SK-N-SH treated with all-trans-retinoic acid at 6 μM for 48 hours (cell line): ENCODE measurements at regions not wholly inside any gene's neighbourhood (a gene's known extent, or its start where the extent isn't known, plus 50 kb on each side); places are given as distances from the start of the nearest gene placed in this dataset.

ENCODE experiments used
- ATAC-seq: fragments of 200-7000 bp; cut with Tn5 transposase; 3 replicates; pipeline ENCODE4 v1.9.1; 2020; ENCODE audit warnings: mild to moderate bottlenecking, moderate library complexity
- ARNTL ChIP-seq: fragments of 450-650 bp; formaldehyde crosslinking; IDR thresholded peaks from 2 replicates; pipeline ENCODE4 v1.5.0; 2020; ENCODE audit warnings: low read depth, mild to moderate bottlenecking, moderate library complexity, borderline replicate concordance
- CREB5 ChIP-seq: fragments of 250-450 bp; sonication (Bioruptor Pico); IDR thresholded peaks from 2 replicates; pipeline ENCODE4 v1.5.1; 2020; ENCODE audit warnings: low read depth, mild to moderate bottlenecking, moderate library complexity
- CSRNP3 ChIP-seq: fragments of 250-450 bp; sonication (Bioruptor Pico); IDR thresholded peaks from 2 replicates; pipeline ENCODE4 v1.5.1; 2021; ENCODE audit warnings: mild to moderate bottlenecking, moderate library complexity
- GLIS3 ChIP-seq: fragments of 250-450 bp; sonication (Bioruptor Pico); IDR thresholded peaks from 2 replicates; pipeline ENCODE4 v1.5.0; 2020; ENCODE audit warnings: mild to moderate bottlenecking, moderate library complexity
- ISL1 ChIP-seq: fragments of 250-450 bp; sonication (Bioruptor Pico); IDR thresholded peaks from 2 replicates; pipeline ENCODE4 v2.1.2; 2022; ENCODE audit warnings: mild to moderate bottlenecking, moderate library complexity
- OSR1 ChIP-seq: fragments of 250-450 bp; sonication (Bioruptor Pico); IDR thresholded peaks from 2 replicates; pipeline ENCODE4 v1.8.0; 2022; ENCODE audit warnings: moderate library complexity, mild to moderate bottlenecking, inconsistent platforms
- PATZ1 ChIP-seq: fragments of 250-450 bp; sonication (Bioruptor Pico); IDR thresholded peaks from 2 replicates; pipeline ENCODE4 v1.8.0; 2020; ENCODE audit warnings: mild to moderate bottlenecking, moderate library complexity, borderline replicate concordance
- POU6F1 ChIP-seq: fragments of 250-450 bp; sonication (Bioruptor Pico); IDR thresholded peaks from 2 replicates; pipeline ENCODE4 v1.8.0; 2021; ENCODE audit warnings: low read depth, mild to moderate bottlenecking, moderate library complexity, borderline replicate concordance
- PPARA ChIP-seq: fragments of 250-450 bp; sonication (Bioruptor Pico); IDR thresholded peaks from 2 replicates; pipeline ENCODE4 v1.5.0; 2020; ENCODE audit warnings: mild to moderate bottlenecking, borderline replicate concordance
- RARB ChIP-seq: fragments of 250-450 bp; sonication (Bioruptor Pico); IDR thresholded peaks from 2 replicates; pipeline ENCODE4 v1.8.0; 2021; ENCODE audit warnings: mild to moderate bottlenecking, moderate library complexity
- SNAI2 ChIP-seq: fragments of 250-450 bp; sonication (Bioruptor Pico); IDR thresholded peaks from 2 replicates; pipeline ENCODE4 v1.5.0; 2020; ENCODE audit warnings: mild to moderate bottlenecking, moderate library complexity
- TCF4 ChIP-seq: fragments of 250-450 bp; sonication (Bioruptor Pico); IDR thresholded peaks from 2 replicates; pipeline ENCODE4 v1.8.0; 2021; ENCODE audit warnings: mild to moderate bottlenecking, moderate library complexity, borderline replicate concordance
- TSHZ2 ChIP-seq: fragments of 250-450 bp; sonication (Bioruptor Pico); IDR thresholded peaks from 2 replicates; pipeline ENCODE4 v1.5.0; 2020; ENCODE audit warnings: mild to moderate bottlenecking, moderate library complexity
- ZFP3 ChIP-seq: fragments of 250-450 bp; sonication (Bioruptor Pico); IDR thresholded peaks from 2 replicates; pipeline ENCODE4 v1.5.0; 2020; ENCODE audit warnings: mild to moderate bottlenecking, moderate library complexity
- ZFP30 ChIP-seq: fragments of 450-650 bp; formaldehyde crosslinking; IDR thresholded peaks from 2 replicates; pipeline ENCODE4 v1.5.0; 2022; ENCODE audit warnings: mild to moderate bottlenecking, moderate library complexity
- ZNF565 ChIP-seq: fragments of 450-650 bp; formaldehyde crosslinking; conservative IDR thresholded peaks from 2 replicates; pipeline ENCODE4 v1.5.0; 2020; ENCODE audit warnings: low read depth, mild to moderate bottlenecking, moderate library complexity
- ZNF70 ChIP-seq: fragments of 450-650 bp; formaldehyde crosslinking; IDR thresholded peaks from 2 replicates; pipeline ENCODE4 v1.5.0; 2020; ENCODE audit warnings: mild to moderate bottlenecking, moderate library complexity

- no peak for TF ChIP-seq RARB (CRISPR knock-in tag)
- no peak for TF ChIP-seq ISL1 (CRISPR knock-in tag)
- TF ChIP-seq SNAI2 (CRISPR knock-in tag), result no peak
- no peak for TF ChIP-seq TCF4 (CRISPR knock-in tag)
- no peak for TF ChIP-seq POU6F1 (CRISPR knock-in tag)
- no peak for TF ChIP-seq ZFP30 (CRISPR knock-in tag)
- no peak for ATAC-seq
These were observed 1187.0 kb upstream of the SLC10A2 start for GRCh38 chr13:104253063-104253680.

- TF ChIP-seq PATZ1 (CRISPR knock-in tag) (no peak), CREB5 (no peak), PPARA (CRISPR knock-in tag) (no peak), TSHZ2 (CRISPR knock-in tag) (no peak), ARNTL (CRISPR knock-in tag) (no peak), GLIS3 (no peak)
- TF ChIP-seq, all 23 proteins: peak for 0
- no peak for ATAC-seq
These were observed 1185.7 kb upstream of the SLC10A2 start for GRCh38 chr13:104251931-104252330.

- ATAC-seq, result no peak
- TF ChIP-seq RARB (CRISPR knock-in tag) (no peak), ZNF70 (CRISPR knock-in tag) (no peak), ZFP3 (CRISPR knock-in tag) (no peak)
These were observed 1180.7 kb upstream of the SLC10A2 start for GRCh38 chr13:104246955-104247354.

GRCh38 chr13:104206450-104207044, 1140.3 kb upstream of the SLC10A2 start:
- TF ChIP-seq ARNTL (CRISPR knock-in tag) (no peak), ZNF565 (CRISPR knock-in tag) (no peak), PPARA (CRISPR knock-in tag) (no peak), OSR1 (CRISPR knock-in tag) (no peak), ZFP30 (CRISPR knock-in tag) (no peak), PATZ1 (CRISPR knock-in tag) (no peak), POU6F1 (CRISPR knock-in tag) (no peak), TCF4 (CRISPR knock-in tag) (no peak), CSRNP3 (CRISPR knock-in tag) (no peak)
- no peak for ATAC-seq
